ENCODE measurements at regions not wholly inside any gene's neighbourhood (a gene's known extent, or its start where the extent isn't known, plus 50 kb on each side); places are given as distances from the start of the nearest gene placed in this dataset.

- Histone ChIP-seq H3K4me1 (no peaks in the 10 kb centered on the region), H3K9me3 (no peaks in the 10 kb centered on the region), H3K27ac (no peak overlapping the region), H3K27me3 (no peaks in the 10 kb centered on the region), H3K36me3 (no peaks in the 10 kb centered on the region), H3K4me3 (no peak overlapping the region)
- WGBS (ENCODE audit: insufficient coverage, low coverage, low lambda C conversion rate, missing lambda C conversion rate), result 39% methylated on average over 4 of the region's 8 CpGs
- TF ChIP-seq CTCF (IDR thresholded peaks at IDR 0.05) (no peak), POLR2A (IDR thresholded peaks at IDR 0.05) (no peak)
- DNase-seq (no peak), ATAC-seq (no peak)
- intact Hi-C loops (cut with DNase I), result no loop called here
Measured at GRCh38 chr5:133846478-133847226, 121.8 kb downstream of the C5orf15 start.

- Histone ChIP-seq H3K36me3 (no peaks in the 10 kb centered on the region), H3K4me1 (no peaks in the 10 kb centered on the region), H3K27me3 (no peaks in the 10 kb centered on the region), H3K9me3 (no peaks in the 10 kb centered on the region), H3K4me3 (no peak overlapping the region), H3K27ac (no peak overlapping the region)
- DNase-seq (no peak), ATAC-seq (no peak)
- no CpG with 5 or more reads among the region's 2 CpGs for WGBS (ENCODE audit: insufficient coverage, low coverage, low lambda C conversion rate, missing lambda C conversion rate)
- intact Hi-C loops (cut with DNase I), result no loop called here
- no peak for TF ChIP-seq CTCF (IDR thresholded peaks at IDR 0.05)
- TF ChIP-seq POLR2A (IDR thresholded peaks at IDR 0.05), result no peak
Measured at GRCh38 chr5:133845271-133845670, 123.2 kb downstream of the C5orf15 start.

GRCh38 chr5:133844836-133845235 lies 123.6 kb downstream of the C5orf15 start:
- no peak for DNase-seq
- WGBS (ENCODE audit: insufficient coverage, low coverage, low lambda C conversion rate, missing lambda C conversion rate), result 49% methylated on average over 2 of the region's 8 CpGs
- TF ChIP-seq CTCF (IDR thresholded peaks at IDR 0.05) (no peak), POLR2A (IDR thresholded peaks at IDR 0.05) (no peak)
- H3K4me1 ChIP-seq, result peaks cover 0 to 2% (median 0%) of the 10 kb centered on the region in 4 donors
- H3K27me3 ChIP-seq, result no peaks in the 10 kb centered on the region
- no peaks in the 10 kb centered on the region for H3K9me3 ChIP-seq
- H3K4me3 ChIP-seq, result no peak overlapping the region
- no peak for ATAC-seq
- H3K27ac ChIP-seq, result no peak overlapping the region
- no peaks in the 10 kb centered on the region for H3K36me3 ChIP-seq
- intact Hi-C loops (cut with DNase I), result no loop called here

- Histone ChIP-seq H3K4me3 (no peak overlapping the region), H3K9me3 (no peaks in the 10 kb centered on the region), H3K4me1 (peaks cover 0 to 4% (median 0%) of the 10 kb centered on the region in 4 donors), H3K27ac (no peak overlapping the region), H3K27me3 (no peaks in the 10 kb centered on the region), H3K36me3 (no peaks in the 10 kb centered on the region)
- WGBS (ENCODE audit: insufficient coverage, low coverage, low lambda C conversion rate, missing lambda C conversion rate), result 96% methylated on average over 3 of the region's 4 CpGs
- no peak for DNase-seq
- intact Hi-C loops (cut with DNase I), result no loop called here
- ATAC-seq, result no peak
- TF ChIP-seq POLR2A (IDR thresholded peaks at IDR 0.05) (no peak), CTCF (IDR thresholded peaks at IDR 0.05) (no peak)
Measured at GRCh38 chr5:133843911-133844310, 124.5 kb downstream of the C5orf15 start.

Data from right lobe of liver (tissue), 6 donors.